Smooth muscle cell (in vitro differentiated cells): ENCODE measurements at regions not wholly inside any gene's neighbourhood (a gene's known extent, or its start where the extent isn't known, plus 50 kb on each side); places are given as distances from the start of the nearest gene placed in this dataset.
A peak's percentile ranks its signal among the peaks of the same experiment; 100 is the strongest.

Experiments used
- DNase-seq: peaks from one replicate; lab custom pipeline; 2025; ENCODE audit not compliant: unreplicated experiment; lab: John Stamatoyannopoulos, UW
- H2AFZ ChIP-seq: fragments of 200-600 bp; sonication (generic); 2 replicates; pipeline ENCODE4 v1.6.0; 2016; ENCODE audit warnings: antibody characterized with exemption, low read depth, mild to moderate bottlenecking
- H3F3A ChIP-seq: fragments of 200-600 bp; sonication (generic); 2 replicates; pipeline ENCODE4 v1.6.0; 2017; ENCODE audit warnings: antibody characterized with exemption, low read depth
- H3K27ac ChIP-seq: fragments of 200-600 bp; sonication (generic); 2 replicates; pipeline ENCODE4 v1.5.1; 2016; ENCODE audit warnings: low read depth, mild to moderate bottlenecking
- H3K27me3 ChIP-seq: fragments of 200-600 bp; sonication (generic); 2 replicates; pipeline ENCODE4 v1.6.1; 2016; ENCODE audit warnings: low read depth, mild to moderate bottlenecking
- H3K36me3 ChIP-seq: fragments of 200-600 bp; sonication (generic); 2 replicates; pipeline ENCODE4 v1.5.1; 2016; ENCODE audit warnings: low read depth
- H3K4me1 ChIP-seq: fragments of 200-600 bp; sonication (generic); 2 replicates; pipeline ENCODE4 v1.5.1; 2016; ENCODE audit warnings: low read depth
- H3K4me2 ChIP-seq: fragments of 200-600 bp; sonication (generic); 2 replicates; pipeline ENCODE4 v1.6.0; 2016; ENCODE audit warnings: mild to moderate bottlenecking
- H3K4me3 ChIP-seq: fragments of 200-600 bp; sonication (generic); 2 replicates; pipeline ENCODE4 v1.5.1; 2016; ENCODE audit warnings: mild to moderate bottlenecking
- H3K79me2 ChIP-seq: fragments of 200-600 bp; sonication (generic); 2 replicates; pipeline ENCODE4 v1.6.0; 2016; ENCODE audit warnings: low read depth, mild to moderate bottlenecking
- H3K9ac ChIP-seq: fragments of 200-600 bp; sonication (generic); 2 replicates; pipeline ENCODE4 v1.6.0; 2016; ENCODE audit warnings: low read depth
- H3K9me3 ChIP-seq: fragments of 200-600 bp; sonication (generic); replicated peaks from 2 replicates; pipeline ENCODE4 v1.5.1; 2016; ENCODE audit warnings: low read depth
- H4K20me1 ChIP-seq: fragments of 200-600 bp; sonication (generic); 2 replicates; pipeline ENCODE4 v1.6.0; 2016; ENCODE audit warnings: low read depth
- WGBS: methylation state at CpG from one replicate; pipeline ENCODE4 v1.1.7; 2016; ENCODE audit warnings: low lambda C conversion rate; 5-methylcytosine and 5-hydroxymethylcytosine counted together
- TF ChIP-seq, protein P1 (sequence below): fragments of 200-600 bp; sonication (generic); IDR thresholded peaks from 2 replicates; pipeline ENCODE4 v1.5.1; 2017; ENCODE audit warnings: borderline replicate concordance, mild to moderate bottlenecking, antibody characterized with exemption; ENCODE audit not compliant: insufficient read depth, poor library complexity, severe bottlenecking

- no peak overlapping the region for H3K4me2 ChIP-seq
- no peak overlapping the region for H3K9ac ChIP-seq
- H3K9me3 ChIP-seq, result no peaks in the 10 kb centered on the region
- no peak overlapping the region for H3K4me3 ChIP-seq
- 95% methylated on average over 3 of the region's 3 CpGs for WGBS
- H3K79me2 ChIP-seq, result no peaks in the 10 kb centered on the region
- no peak overlapping the region for H3K27ac ChIP-seq
- no peaks in the 10 kb centered on the region for H3K36me3 ChIP-seq
- TF ChIP-seq, protein P1, sequence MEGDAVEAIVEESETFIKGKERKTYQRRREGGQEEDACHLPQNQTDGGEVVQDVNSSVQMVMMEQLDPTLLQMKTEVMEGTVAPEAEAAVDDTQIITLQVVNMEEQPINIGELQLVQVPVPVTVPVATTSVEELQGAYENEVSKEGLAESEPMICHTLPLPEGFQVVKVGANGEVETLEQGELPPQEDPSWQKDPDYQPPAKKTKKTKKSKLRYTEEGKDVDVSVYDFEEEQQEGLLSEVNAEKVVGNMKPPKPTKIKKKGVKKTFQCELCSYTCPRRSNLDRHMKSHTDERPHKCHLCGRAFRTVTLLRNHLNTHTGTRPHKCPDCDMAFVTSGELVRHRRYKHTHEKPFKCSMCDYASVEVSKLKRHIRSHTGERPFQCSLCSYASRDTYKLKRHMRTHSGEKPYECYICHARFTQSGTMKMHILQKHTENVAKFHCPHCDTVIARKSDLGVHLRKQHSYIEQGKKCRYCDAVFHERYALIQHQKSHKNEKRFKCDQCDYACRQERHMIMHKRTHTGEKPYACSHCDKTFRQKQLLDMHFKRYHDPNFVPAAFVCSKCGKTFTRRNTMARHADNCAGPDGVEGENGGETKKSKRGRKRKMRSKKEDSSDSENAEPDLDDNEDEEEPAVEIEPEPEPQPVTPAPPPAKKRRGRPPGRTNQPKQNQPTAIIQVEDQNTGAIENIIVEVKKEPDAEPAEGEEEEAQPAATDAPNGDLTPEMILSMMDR, result no peak
- no peak for DNase-seq
- H4K20me1 ChIP-seq, result no peaks in the 10 kb centered on the region
- H3K4me1 ChIP-seq, result no peaks in the 10 kb centered on the region
- no peaks in the 10 kb centered on the region for H3K27me3 ChIP-seq
- no peak overlapping the region for H2AFZ ChIP-seq
- no peaks in the 10 kb centered on the region for H3F3A ChIP-seq
Observed at GRCh38 chr20:2208897-2209296, 86.9 kb upstream of the TGM3 start.

DNA sequence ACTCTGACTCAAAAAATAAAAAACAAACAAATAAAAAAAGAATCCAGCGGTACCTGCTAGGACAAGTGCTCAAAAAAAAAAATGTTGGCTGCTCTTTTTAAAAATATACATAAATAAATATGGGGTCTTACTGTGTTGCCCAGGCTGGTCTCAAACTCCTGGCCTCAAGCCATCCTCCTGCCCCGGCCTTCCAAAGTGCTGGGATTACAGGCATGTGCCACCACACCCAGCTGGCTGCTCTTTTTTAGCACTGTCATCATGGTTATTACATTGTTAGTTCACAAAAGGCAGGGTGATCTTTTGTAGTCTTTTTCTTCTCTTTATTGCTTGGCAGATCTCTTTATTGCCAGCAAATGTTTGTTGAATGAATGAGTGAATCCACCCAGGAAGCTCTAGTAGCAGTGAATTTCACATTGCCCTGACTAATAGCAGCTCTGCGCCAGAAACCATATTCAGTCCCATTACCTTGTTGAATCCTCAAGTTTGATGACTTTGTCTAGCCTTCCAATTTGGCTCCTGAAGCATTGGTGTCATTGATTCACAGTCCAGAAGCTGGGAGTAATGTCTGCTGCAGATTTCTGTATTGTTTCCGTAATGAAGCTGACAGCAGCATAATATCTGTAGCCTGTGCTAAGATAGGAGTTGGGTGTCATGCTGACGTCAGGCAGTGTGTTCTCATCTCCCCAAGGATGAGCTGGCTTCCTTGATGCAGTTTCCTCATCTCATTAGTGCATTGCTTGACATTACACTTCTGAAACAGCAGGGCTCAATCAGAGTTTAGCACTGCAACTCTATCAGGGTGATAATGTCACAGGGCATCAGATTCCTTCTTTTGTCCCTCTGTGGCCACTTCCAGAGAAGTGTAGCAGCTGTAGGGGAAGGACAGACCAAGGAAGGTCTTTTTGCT, 84.9 kb upstream of the TGM3 start:
- Histone ChIP-seq H3K9me3 (no peaks in the 10 kb centered on the region), H3K27ac (peak overlapping the region; percentile 35), H3K4me2 (no peak overlapping the region), H3K36me3 (no peaks in the 10 kb centered on the region), H3K4me1 (no peaks in the 10 kb centered on the region), H2AFZ (peak overlapping the region; percentile 9), H3K9ac (no peak overlapping the region), H3K4me3 (no peak overlapping the region), H3K79me2 (no peaks in the 10 kb centered on the region), H3K27me3 (no peaks in the 10 kb centered on the region), H4K20me1 (no peaks in the 10 kb centered on the region), H3F3A (no peaks in the 10 kb centered on the region)
- DNase-seq, result no peak
- TF ChIP-seq, protein P1, result no peak
- WGBS, result 67% methylated on average over 5 of the region's 5 CpGs

GRCh38 chr20:2212456-2213015, 83.3 kb upstream of the TGM3 start:
- Histone ChIP-seq H3K27ac (no peak overlapping the region), H3K4me2 (no peak overlapping the region), H3K9me3 (no peaks in the 10 kb centered on the region), H3K79me2 (no peaks in the 10 kb centered on the region), H3K36me3 (no peaks in the 10 kb centered on the region), H3K27me3 (no peaks in the 10 kb centered on the region), H4K20me1 (no peaks in the 10 kb centered on the region), H3K4me3 (no peak overlapping the region), H2AFZ (no peak overlapping the region), H3F3A (no peaks in the 10 kb centered on the region), H3K9ac (no peak overlapping the region), H3K4me1 (no peaks in the 10 kb centered on the region)
- TF ChIP-seq, protein P1, result no peak
- WGBS, result 93% methylated on average over 6 of the region's 6 CpGs
- DNase-seq, result no peak
